ENCODE measurements at regions not wholly inside any gene's neighbourhood (a gene's known extent, or its start where the extent isn't known, plus 50 kb on each side); places are given as distances from the start of the nearest gene placed in this dataset.

DNA sequence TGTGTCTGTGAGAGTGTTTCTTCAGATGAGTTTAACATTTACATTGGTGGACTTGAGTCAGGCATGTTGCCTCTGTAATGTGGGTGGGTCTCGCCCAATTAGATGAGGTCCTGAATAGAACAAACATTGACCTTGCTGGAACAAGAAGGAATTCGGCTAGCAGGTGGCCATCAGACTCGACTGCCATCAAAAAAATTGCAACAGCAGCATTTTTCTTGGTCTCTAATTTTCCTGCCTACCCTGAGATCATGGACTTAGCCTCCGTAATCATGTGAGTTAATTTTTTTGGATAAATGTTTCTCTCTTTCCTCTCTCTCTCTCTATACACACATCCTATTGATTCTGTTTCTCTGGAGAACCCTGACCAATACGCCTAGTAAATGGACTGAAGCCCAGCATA is 83.8 kb upstream of the ST6GAL2 start:
- no peak for DNase-seq
- Mint-ChIP-seq H3K27me3 (no peaks in the 10 kb centered on the region), H3K36me3 (no peaks in the 10 kb centered on the region), H3K9me3 (peaks cover 3% of the 10 kb centered on the region), H3K4me1 (no peaks in the 10 kb centered on the region), H3K4me3 (no peak overlapping the region), H3K27ac (no peak overlapping the region)
- CTCF ChIA-PET = no interaction called here

DNA sequence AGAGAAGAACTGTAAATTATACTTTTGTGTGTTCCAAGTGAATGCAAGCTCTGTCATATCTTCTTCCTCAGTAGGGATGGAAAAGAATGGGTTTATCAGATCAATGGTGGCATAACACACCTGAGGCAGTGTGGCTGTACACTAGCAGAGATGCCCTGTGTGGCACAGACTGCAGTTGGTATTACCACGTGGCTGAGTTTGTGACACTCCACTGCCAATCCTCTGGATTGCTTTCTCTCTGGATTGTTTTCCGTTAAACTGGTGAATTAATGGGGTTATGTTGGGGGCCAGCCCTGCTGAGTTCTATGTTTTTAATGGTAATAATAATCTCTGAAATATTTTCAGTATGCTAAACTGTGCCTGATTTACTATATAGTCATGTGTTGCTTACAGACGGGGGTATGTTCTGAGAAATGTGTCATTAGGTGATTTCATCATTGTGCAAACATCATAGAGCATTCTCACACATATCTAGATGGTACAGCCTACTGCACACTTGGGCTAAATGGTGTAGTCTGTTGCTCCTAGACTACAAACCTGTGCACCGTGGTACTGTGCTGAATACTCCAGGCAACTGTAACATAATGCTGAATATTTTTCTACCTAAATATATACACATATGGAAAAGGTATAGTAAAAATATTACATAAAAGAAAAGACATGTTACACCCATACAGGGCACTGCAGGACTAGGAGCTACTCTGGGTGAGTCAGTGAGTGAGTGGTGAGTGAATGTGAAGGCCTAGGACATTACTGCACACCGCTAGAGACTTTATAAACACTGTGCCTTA is 84.7 kb upstream of the ST6GAL2 start:
- DNase-seq = no peak
- CTCF ChIA-PET = no interaction called here
- no peaks in the 10 kb centered on the region for H3K4me1 Mint-ChIP-seq
- no peaks in the 10 kb centered on the region for H3K36me3 Mint-ChIP-seq
- no peak overlapping the region for H3K27ac Mint-ChIP-seq
- no peaks in the 10 kb centered on the region for H3K27me3 Mint-ChIP-seq
- H3K4me3 Mint-ChIP-seq = no peak overlapping the region
- peaks cover 1% of the 10 kb centered on the region for H3K9me3 Mint-ChIP-seq

DNA sequence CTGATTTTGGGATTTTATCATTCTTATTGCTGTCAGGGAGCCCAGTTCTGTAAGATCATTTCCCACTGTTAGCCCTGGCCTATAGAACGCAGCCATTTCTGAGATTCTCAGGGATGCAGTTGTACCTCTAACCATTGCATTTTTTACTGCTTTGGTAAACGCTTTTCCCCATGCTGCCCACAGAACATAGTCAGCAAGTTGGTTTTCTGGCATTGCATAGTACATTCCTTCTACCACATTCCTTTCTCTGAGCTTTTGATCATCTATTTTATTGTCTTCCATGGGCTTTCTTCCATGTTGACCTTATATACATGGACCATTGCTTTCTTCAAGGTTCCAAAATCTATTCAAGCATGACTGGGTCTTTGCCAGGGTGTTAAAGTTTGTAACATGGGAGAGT is 86.8 kb upstream of the ST6GAL2 start:
- CTCF ChIA-PET = no interaction called here
- peaks cover 1% of the 10 kb centered on the region for H3K9me3 Mint-ChIP-seq
- H3K4me3 Mint-ChIP-seq = no peak overlapping the region
- no peaks in the 10 kb centered on the region for H3K36me3 Mint-ChIP-seq
- no peaks in the 10 kb centered on the region for H3K27me3 Mint-ChIP-seq
- H3K4me1 Mint-ChIP-seq = no peaks in the 10 kb centered on the region
- H3K27ac Mint-ChIP-seq = no peak overlapping the region
- no peak for DNase-seq

DNA sequence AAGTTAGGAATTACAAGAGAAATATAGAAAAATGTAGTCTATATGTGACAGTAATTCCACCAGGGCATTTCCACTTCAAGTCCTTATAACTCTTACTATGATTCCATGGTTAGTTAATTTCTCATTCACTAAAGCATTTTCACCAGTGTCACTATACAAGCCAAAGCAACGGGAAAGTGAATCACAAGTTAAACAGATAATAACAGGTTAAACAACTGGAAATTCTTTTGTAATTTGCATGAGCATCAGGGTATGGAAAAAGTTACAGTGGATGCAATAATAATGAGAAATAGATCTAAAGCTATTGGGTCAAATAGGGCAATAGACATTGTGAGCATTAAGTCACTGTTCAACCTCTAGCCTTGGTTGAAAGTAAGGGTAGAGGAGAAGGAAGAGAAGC is 88.9 kb upstream of the ST6GAL2 start:
- no peaks in the 10 kb centered on the region for H3K27me3 Mint-ChIP-seq
- H3K36me3 Mint-ChIP-seq = no peaks in the 10 kb centered on the region
- DNase-seq = no peak
- no peak overlapping the region for H3K27ac Mint-ChIP-seq
- H3K9me3 Mint-ChIP-seq = peaks cover 1% of the 10 kb centered on the region
- no peaks in the 10 kb centered on the region for H3K4me1 Mint-ChIP-seq
- no peak overlapping the region for H3K4me3 Mint-ChIP-seq
- CTCF ChIA-PET = no interaction called here

DNA sequence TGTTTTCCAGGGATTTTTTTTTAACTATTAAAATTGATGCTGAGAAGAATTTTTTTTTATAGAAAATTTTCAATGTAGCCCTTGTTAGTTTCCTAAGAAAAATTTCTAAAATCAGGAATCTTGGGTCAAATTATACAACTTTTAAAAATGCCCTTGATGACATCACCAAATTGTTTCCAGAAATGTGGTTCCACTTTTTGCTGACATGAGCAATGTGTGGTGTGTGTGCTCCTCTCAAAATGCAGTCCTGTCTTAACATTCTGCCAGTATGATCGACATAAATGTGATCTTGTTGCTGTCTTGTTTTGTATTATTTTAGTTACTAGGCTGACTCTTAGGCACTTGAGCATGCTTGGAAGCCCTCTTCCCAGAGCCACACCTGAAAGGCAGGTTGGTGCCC is 89.7 kb upstream of the ST6GAL2 start:
- no peak for DNase-seq
- Mint-ChIP-seq H3K36me3 (no peaks in the 10 kb centered on the region), H3K27me3 (no peaks in the 10 kb centered on the region), H3K27ac (no peak overlapping the region), H3K9me3 (no peaks in the 10 kb centered on the region), H3K4me1 (no peaks in the 10 kb centered on the region), H3K4me3 (no peak overlapping the region)
- CTCF ChIA-PET = no interaction called here

DNA sequence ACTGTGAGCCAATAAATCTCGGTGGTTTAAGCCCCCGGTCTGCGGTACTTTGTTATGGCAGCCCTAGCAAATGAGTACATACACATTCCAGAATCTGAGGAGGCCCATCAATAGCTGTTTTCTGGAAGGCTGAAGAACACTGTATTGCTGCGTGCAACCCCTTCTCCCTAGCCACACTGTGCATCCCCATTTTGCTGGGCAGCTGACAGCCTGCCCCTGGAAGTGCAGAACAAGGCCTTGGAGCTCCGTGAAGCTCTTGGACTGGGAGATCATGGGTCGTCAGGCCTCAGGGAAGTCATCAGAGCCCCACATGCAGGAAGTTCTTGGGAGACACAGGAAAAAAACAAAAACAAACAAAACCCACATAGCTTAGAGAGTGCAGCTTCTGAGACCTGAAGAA is 90.6 kb upstream of the ST6GAL2 start:
- H3K27ac Mint-ChIP-seq = no peak overlapping the region
- no peaks in the 10 kb centered on the region for H3K27me3 Mint-ChIP-seq
- H3K36me3 Mint-ChIP-seq = no peaks in the 10 kb centered on the region
- CTCF ChIA-PET = no interaction called here
- H3K9me3 Mint-ChIP-seq = no peaks in the 10 kb centered on the region
- H3K4me1 Mint-ChIP-seq = no peaks in the 10 kb centered on the region
- DNase-seq = no peak
- H3K4me3 Mint-ChIP-seq = no peak overlapping the region

DNA sequence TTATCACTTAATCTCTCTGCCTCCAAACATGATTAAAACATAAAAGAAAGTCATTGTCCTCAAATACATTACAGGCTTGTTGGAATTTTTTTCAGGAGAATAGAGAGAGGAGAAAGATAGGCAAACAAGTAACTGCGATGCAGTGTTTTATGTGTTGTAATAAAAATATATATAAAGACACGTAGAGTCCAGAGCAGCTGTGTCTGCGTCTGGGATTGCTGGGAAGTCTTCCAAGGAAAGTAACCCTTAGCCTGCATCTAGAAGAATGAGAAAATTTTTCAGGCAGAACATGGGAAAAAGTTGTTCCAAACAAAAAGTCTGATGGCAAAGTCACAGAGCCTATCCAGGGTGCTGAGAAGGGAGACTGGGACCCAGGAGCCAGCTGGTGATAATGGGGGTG is 91.8 kb upstream of the ST6GAL2 start:
- no peak overlapping the region for H3K4me3 Mint-ChIP-seq
- H3K27me3 Mint-ChIP-seq = no peaks in the 10 kb centered on the region
- no peak overlapping the region for H3K27ac Mint-ChIP-seq
- CTCF ChIA-PET = no interaction called here
- H3K36me3 Mint-ChIP-seq = no peaks in the 10 kb centered on the region
- DNase-seq = no peak
- no peaks in the 10 kb centered on the region for H3K9me3 Mint-ChIP-seq
- no peaks in the 10 kb centered on the region for H3K4me1 Mint-ChIP-seq

DNA sequence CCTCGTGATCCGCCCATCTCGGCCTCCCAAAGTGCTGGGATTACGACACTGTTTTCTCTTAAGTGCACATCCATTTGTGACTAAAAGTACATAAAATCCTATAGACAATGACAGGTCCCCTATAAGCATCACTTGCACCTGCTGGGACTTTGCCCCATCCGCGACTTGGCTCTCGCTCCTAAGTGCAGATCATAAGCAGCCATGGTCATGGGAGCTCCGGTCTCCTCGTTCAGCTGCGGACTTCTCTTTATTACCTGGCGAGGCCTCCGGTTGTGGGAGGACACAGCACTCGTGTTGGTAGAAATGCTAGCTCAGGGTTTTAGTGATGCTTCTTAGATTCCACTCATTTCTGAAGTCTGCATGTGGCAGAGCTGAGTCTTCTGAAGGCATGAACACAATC is 92.7 kb upstream of the ST6GAL2 start:
- H3K9me3 Mint-ChIP-seq = no peaks in the 10 kb centered on the region
- no peak for DNase-seq
- H3K4me3 Mint-ChIP-seq = no peak overlapping the region
- no peaks in the 10 kb centered on the region for H3K36me3 Mint-ChIP-seq
- no peaks in the 10 kb centered on the region for H3K27me3 Mint-ChIP-seq
- H3K27ac Mint-ChIP-seq = no peak overlapping the region
- CTCF ChIA-PET = no interaction called here
- H3K4me1 Mint-ChIP-seq = no peaks in the 10 kb centered on the region

DNA sequence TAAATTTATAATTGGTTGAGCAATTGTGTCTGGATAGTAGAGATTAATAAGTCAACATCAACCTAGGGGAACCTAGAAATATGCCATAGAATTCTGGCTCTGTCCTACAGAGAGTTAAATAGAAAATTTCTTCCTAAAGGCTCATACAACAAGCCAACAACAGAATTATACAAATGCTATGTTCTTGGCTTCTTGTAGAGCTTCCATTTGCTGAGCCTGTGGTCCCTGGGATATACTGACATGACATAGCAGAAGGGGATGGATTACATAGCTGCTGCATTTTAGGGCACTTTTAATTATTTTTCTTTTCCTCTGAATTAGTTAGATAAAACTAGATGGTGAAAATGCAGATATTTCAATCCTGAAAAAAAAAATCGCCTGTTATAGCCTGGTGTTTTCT is 95.5 kb upstream of the ST6GAL2 start:
- no peak for DNase-seq
- Mint-ChIP-seq H3K36me3 (no peaks in the 10 kb centered on the region), H3K27ac (no peak overlapping the region), H3K4me3 (no peak overlapping the region), H3K9me3 (peaks cover 2% of the 10 kb centered on the region), H3K27me3 (no peaks in the 10 kb centered on the region), H3K4me1 (no peaks in the 10 kb centered on the region)
- CTCF ChIA-PET = no interaction called here

DNA sequence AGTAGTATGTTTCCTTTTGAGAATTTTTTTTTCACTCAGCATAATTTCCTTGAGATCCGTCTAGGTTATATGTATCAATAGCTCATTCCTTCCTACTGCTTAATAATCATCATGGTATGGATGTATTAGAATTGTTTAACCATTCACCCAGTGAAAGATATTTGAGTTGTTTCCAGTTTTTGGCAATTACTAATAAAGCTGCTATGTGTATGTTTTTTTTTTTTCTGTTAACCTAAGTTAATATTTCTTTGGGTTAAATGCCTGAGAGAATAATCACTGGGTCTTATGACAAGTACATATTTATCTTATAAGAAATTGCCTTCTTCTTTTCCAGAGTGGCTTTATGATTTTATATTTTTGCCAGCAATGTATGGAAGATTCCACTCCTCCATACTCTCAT is 96.4 kb upstream of the ST6GAL2 start:
- CTCF ChIA-PET = no interaction called here

DNA sequence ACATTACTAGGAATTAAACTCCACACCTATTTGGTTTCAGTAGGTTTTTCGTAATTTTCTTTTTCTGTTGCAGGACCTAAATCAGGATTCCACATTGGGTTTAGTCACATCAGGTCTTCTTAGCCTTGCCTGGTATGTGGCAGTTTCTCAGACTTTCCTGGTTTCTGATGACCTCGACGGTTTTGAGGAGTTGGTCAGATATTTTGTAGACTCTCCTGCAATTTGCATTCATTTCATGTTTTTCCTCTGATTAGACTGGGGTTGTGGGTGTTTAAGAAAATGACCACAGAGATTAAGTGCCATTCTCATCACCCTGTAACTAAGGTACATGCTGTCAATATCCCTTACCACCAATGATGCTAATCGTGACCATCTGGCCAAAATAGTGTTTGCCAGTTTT is 97.3 kb upstream of the ST6GAL2 start:
- no peak overlapping the region for H3K27ac Mint-ChIP-seq
- CTCF ChIA-PET = no interaction called here
- no peak for DNase-seq
- H3K27me3 Mint-ChIP-seq = no peaks in the 10 kb centered on the region
- H3K9me3 Mint-ChIP-seq = peaks cover 2% of the 10 kb centered on the region
- H3K4me3 Mint-ChIP-seq = no peak overlapping the region
- H3K4me1 Mint-ChIP-seq = no peaks in the 10 kb centered on the region
- no peaks in the 10 kb centered on the region for H3K36me3 Mint-ChIP-seq

More for the DNA sequence above, 96.4 kb upstream of the ST6GAL2 start:
- no peaks in the 10 kb centered on the region for H3K27me3 Mint-ChIP-seq
- no peaks in the 10 kb centered on the region for H3K36me3 Mint-ChIP-seq
- no peak overlapping the region for H3K27ac Mint-ChIP-seq
- no peak overlapping the region for H3K4me3 Mint-ChIP-seq
- H3K4me1 Mint-ChIP-seq = no peaks in the 10 kb centered on the region
- DNase-seq = no peak
- H3K9me3 Mint-ChIP-seq = peaks cover 2% of the 10 kb centered on the region

DNA sequence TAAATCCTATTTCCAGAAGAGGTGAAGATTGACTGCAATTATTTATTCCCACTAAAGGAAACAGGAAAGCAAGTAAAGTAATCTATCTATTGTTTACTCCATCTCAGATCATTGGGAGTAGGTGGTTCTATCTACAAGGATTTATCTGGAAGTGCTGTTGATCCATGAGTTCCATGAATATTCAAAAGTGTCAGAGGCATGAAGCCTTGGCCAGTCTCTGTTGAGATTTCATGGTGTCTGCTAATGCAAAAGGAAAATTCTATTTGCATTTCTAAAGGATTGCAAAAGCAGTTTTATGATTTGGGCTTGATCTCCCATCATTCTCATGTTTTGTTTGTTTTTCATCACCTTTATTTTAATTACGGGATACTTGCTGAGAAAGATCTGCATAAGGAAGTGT is 102.4 kb upstream of the ST6GAL2 start:
- Mint-ChIP-seq H3K9me3 (peaks cover 2% of the 10 kb centered on the region), H3K27me3 (no peaks in the 10 kb centered on the region), H3K4me1 (no peaks in the 10 kb centered on the region), H3K27ac (no peak overlapping the region), H3K4me3 (no peak overlapping the region), H3K36me3 (no peaks in the 10 kb centered on the region)
- no peak for DNase-seq
- CTCF ChIA-PET = no interaction called here

DNA sequence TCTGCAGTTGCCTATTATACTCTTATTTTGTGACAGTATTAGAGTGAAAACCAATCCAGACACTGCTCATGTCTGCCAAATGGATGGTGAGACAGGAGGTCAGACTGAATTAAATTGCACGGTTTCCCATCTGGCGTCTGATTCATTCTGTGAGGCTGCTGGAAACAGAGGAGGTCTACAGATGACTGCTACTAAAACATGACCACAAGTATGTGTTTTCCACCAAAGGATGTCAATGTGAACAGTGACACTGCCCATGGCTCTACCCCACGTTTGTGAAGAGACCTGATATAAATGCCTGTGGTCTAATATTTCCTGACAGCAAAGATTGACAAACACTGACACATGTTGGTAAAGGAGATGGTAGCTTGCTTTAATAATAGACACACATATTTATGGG is 104.3 kb upstream of the ST6GAL2 start:
- DNase-seq = no peak
- CTCF ChIA-PET = no interaction called here

DNA sequence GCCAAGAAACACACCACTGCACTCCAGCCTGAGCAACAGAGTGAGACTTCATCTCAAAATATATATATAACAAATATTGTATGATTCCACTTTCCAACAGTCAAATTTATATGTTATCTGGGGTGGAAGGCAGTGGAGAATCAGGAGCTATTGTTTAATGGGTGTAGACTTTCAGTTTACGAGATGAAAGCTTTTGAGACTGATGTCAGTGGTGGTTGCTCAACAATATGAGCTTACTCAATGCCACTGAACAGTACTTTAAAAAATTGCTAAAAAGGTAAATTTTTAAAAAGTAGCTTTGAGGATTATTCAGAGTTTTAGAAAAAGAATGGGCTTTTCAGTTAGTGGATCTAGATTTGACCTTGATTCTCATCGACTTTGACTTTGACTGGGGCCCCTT is 105.9 kb upstream of the ST6GAL2 start:
- H3K9me3 Mint-ChIP-seq = no peaks in the 10 kb centered on the region
- no peak overlapping the region for H3K4me3 Mint-ChIP-seq
- no peak overlapping the region for H3K27ac Mint-ChIP-seq
- CTCF ChIA-PET = no interaction called here
- DNase-seq = no peak
- H3K36me3 Mint-ChIP-seq = no peaks in the 10 kb centered on the region
- H3K4me1 Mint-ChIP-seq = no peaks in the 10 kb centered on the region
- no peaks in the 10 kb centered on the region for H3K27me3 Mint-ChIP-seq

More for the DNA sequence above, 104.3 kb upstream of the ST6GAL2 start:
- no peaks in the 10 kb centered on the region for H3K27me3 Mint-ChIP-seq
- no peak overlapping the region for H3K4me3 Mint-ChIP-seq
- no peak overlapping the region for H3K27ac Mint-ChIP-seq
- no peaks in the 10 kb centered on the region for H3K4me1 Mint-ChIP-seq
- H3K36me3 Mint-ChIP-seq = no peaks in the 10 kb centered on the region
- H3K9me3 Mint-ChIP-seq = no peaks in the 10 kb centered on the region

DNA sequence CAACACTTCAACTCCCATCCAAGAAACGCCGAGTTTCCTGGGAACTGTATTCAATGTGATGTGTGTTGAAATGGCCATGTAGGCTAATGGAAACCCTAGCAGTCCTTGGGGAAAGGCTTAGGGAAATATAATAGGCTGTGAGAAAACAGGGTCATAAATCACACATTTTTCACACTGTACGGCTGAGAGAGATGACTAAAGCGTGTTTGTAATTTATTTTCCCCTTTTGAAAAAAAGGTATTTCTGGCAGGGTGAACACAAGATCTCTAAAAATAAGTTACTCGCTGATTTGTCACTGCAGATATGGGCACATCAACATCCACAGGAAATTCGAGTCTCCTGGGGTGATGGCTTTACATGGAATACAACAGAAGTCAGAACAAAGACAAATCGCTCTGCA is 109.6 kb upstream of the ST6GAL2 start:
- CTCF ChIA-PET = no interaction called here
- no peaks in the 10 kb centered on the region for H3K36me3 Mint-ChIP-seq

More for the DNA sequence above, 109.6 kb upstream of the ST6GAL2 start:
- no peak overlapping the region for H3K4me3 Mint-ChIP-seq
- H3K27ac Mint-ChIP-seq = no peak overlapping the region
- H3K27me3 Mint-ChIP-seq = no peaks in the 10 kb centered on the region
- no peaks in the 10 kb centered on the region for H3K9me3 Mint-ChIP-seq
- DNase-seq = no peak
- H3K4me1 Mint-ChIP-seq = no peaks in the 10 kb centered on the region
